ENCODE measurements at regions not wholly inside any gene's neighbourhood (a gene's known extent, or its start where the extent isn't known, plus 50 kb on each side); places are given as distances from the start of the nearest gene placed in this dataset.

DNA sequence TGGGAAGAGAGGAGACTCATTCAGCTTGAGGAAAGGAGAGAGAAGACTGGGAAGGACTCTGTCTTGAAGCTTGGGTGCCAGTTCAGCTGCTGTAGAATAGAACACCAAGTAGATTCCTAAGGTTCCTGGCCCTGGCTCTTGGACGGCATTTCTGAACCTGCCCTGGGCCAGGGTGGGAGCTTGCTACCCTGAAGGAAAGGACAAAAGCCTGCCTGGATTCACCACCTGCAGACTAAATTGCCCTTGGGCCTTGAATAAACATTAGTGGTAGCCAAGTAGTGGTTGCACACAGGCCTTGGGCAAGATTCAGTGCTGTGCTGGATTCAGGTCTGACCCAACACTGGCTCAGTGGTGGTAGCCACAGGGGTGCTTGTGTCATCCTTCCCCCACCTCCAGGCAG, 588.4 kb upstream of the AMOT start (continued):
- no peak for TF ChIP-seq ZNF114 (CRISPR knock-in tag; IDR thresholded peaks at IDR 0.05)
- no peak for TF ChIP-seq ZNF331 (CRISPR knock-in tag; IDR thresholded peaks at IDR 0.05; ENCODE audit: low read depth)
- TF ChIP-seq CREB1 (CRISPR knock-in tag; IDR thresholded peaks at IDR 0.05; ENCODE audit: low read depth), result no peak
- no peak for TF ChIP-seq ETS1 (IDR thresholded peaks at IDR 0.05)
- no peak for TF ChIP-seq EZH2 (IDR thresholded peaks at IDR 0.05; ENCODE audit: low read depth, unreplicated experiment)
- TF ChIP-seq, protein P1, sequence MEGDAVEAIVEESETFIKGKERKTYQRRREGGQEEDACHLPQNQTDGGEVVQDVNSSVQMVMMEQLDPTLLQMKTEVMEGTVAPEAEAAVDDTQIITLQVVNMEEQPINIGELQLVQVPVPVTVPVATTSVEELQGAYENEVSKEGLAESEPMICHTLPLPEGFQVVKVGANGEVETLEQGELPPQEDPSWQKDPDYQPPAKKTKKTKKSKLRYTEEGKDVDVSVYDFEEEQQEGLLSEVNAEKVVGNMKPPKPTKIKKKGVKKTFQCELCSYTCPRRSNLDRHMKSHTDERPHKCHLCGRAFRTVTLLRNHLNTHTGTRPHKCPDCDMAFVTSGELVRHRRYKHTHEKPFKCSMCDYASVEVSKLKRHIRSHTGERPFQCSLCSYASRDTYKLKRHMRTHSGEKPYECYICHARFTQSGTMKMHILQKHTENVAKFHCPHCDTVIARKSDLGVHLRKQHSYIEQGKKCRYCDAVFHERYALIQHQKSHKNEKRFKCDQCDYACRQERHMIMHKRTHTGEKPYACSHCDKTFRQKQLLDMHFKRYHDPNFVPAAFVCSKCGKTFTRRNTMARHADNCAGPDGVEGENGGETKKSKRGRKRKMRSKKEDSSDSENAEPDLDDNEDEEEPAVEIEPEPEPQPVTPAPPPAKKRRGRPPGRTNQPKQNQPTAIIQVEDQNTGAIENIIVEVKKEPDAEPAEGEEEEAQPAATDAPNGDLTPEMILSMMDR (conservative IDR thresholded peaks at IDR 0.05; ENCODE audit: low read depth in 2 of 2), result no peak
- TF ChIP-seq JUNB (IDR thresholded peaks at IDR 0.05; ENCODE audit: unreplicated experiment), result no peak
- TF ChIP-seq NANOG (IDR thresholded peaks at IDR 0.05; ENCODE audit: borderline replicate concordance), result no peak

DNA sequence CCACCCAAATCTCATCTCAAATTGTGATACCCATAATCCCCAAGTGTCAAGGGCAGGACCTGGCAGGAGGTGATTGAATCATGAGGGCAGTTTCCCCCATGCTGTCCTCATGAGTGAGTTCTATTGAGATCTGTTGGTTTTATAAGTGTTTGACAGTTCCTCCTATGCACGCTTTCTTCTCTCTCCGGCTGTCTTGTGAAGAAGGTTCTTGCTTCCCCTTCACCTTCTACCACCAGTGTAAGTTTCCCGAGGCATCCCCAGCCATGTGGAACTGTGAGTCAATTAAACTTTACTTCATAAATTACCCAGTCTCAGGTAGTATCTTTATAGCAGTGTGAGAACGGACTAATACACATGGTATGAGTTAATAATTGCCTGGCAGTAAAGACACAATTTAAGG, 581.7 kb upstream of the AMOT start:
- H4K20me1 ChIP-seq (replicated peaks; ENCODE audit: insufficient read depth), result no peaks in the 10 kb centered on the region
- H3K4me1 ChIP-seq (ENCODE audit: insufficient read depth), result peaks cover 9% of the 10 kb centered on the region
- DNase-seq (ENCODE audit: low spot score) (no peak), ATAC-seq (no peak)
- no peaks in the 10 kb centered on the region for H3K9me2 ChIP-seq (ENCODE audit: insufficient read depth)
- Mint-ChIP-seq H3K36me3 (ENCODE audit: low read depth) (no peaks in the 10 kb centered on the region; the same call in 2 of the 3 replicates), H3K9me3 (no peaks in the 10 kb centered on the region; the same call in 2 of the 3 replicates), H3K4me1 (peaks cover 6% of the 10 kb centered on the region), H3K27me3 (ENCODE audit: insufficient read depth, low read depth, poor library complexity) (no peaks in the 10 kb centered on the region), H3K4me3 (no peak overlapping the region), H3K27ac (no peak overlapping the region)
- H3K27me3 ChIP-seq (ENCODE audit: insufficient read depth), result no peaks in the 10 kb centered on the region
- no peak overlapping the region for H3K4me2 ChIP-seq
- TF ChIP-seq ZNF462 (CRISPR knock-in tag; IDR thresholded peaks at IDR 0.05) (no peak), POLR2AphosphoS5 (IDR thresholded peaks at IDR 0.05; ENCODE audit: low read depth) (no peak), JUNB (IDR thresholded peaks at IDR 0.05; ENCODE audit: unreplicated experiment) (no peak)
- H3K4me3 ChIP-seq, result no peak overlapping the region
- H2AFZ ChIP-seq, result no peak overlapping the region
- H3K79me2 ChIP-seq (replicated peaks; ENCODE audit: insufficient read depth), result no peaks in the 10 kb centered on the region
- H3F3A ChIP-seq (replicated peaks; ENCODE audit: low read depth), result no peaks in the 10 kb centered on the region
- H3K36me3 ChIP-seq (ENCODE audit: insufficient read depth), result no peaks in the 10 kb centered on the region; the same call in 1 of the 2 replicates
- no peak overlapping the region for H3K27ac ChIP-seq (ENCODE audit: low read depth)

Measured in GM23338 (cell line).